GM12878 (cell line): ENCODE measurements at regions not wholly inside any gene's neighbourhood (a gene's known extent, or its start where the extent isn't known, plus 50 kb on each side); places are given as distances from the start of the nearest gene placed in this dataset.

ENCODE experiments used
- ATAC-seq: fragments of 200-7000 bp; cut with Tn5 transposase; 3 replicates; pipeline ENCODE4 v1.9.1; 2020; ENCODE audit warnings: mild to moderate bottlenecking, moderate library complexity
- BruUV-seq: library from RNA; stranded (reverse); fragments of 400-500 nt; replicated peaks from 2 replicates; lab custom pipeline; 2021; lab: Mats Ljungman, UMichigan
- CTCF ChIA-PET: fragments of 300-600 bp; sonication (Branson Sonifier 250); formaldehyde crosslinking; extraction: SDS; loops from one replicate; lab custom pipeline; 2021; ENCODE audit warnings: inconsistent platforms; lab: Yijun Ruan, JAX
- POLR2A ChIA-PET: fragments of 350-600 bp; formaldehyde crosslinking; extraction: SDS; loops from one replicate; lab custom pipeline; 2021; ENCODE audit warnings: inconsistent platforms; lab: Charles Lee
- RAD21 ChIA-PET: fragments of 300-600 bp; sonication (Branson Sonifier 250); formaldehyde crosslinking; loops from one replicate; lab custom pipeline; 2023; ENCODE audit warnings: antibody characterized with exemption; ENCODE audit not compliant: unreplicated experiment; lab: Charles Lee
- SMC1A ChIA-PET: fragments of 300-600 bp; sonication (Branson Sonifier 250); formaldehyde crosslinking; loops from one replicate; lab custom pipeline; 2023; ENCODE audit not compliant: unreplicated experiment, uncharacterized antibody; lab: Charles Lee
- DNase-seq: peaks from one replicate; pipeline ENCODE4 v3.0.0-alpha.2; 2011; ENCODE audit warnings: low read depth, low spot score
- FAIRE-seq: peaks from 3 replicates; lab custom pipeline; 2011; peaks lifted over from hg19 to GRCh38; lab: Jason Lieb, UNC
- H2AFZ ChIP-seq: 2 replicates; pipeline ENCODE4 v1.6.0; 2011; ENCODE audit warnings: low read depth, low read length, control low read depth; ENCODE audit not compliant: control insufficient read depth
- H3K27ac ChIP-seq: 2 replicates; pipeline ENCODE4 v1.5.1; 2011; ENCODE audit warnings: control low read depth; ENCODE audit not compliant: control insufficient read depth, insufficient read depth
- H3K27me3 ChIP-seq, 2 experiments: replicated peaks in 1 of 2; 2 replicates each; pipeline versions ENCODE4 v1.6.0 to v1.6.1; 2011; ENCODE audit warnings: low read length in 1 of 2; ENCODE audit not compliant: control insufficient read depth in 2 of 2, insufficient read depth in 2 of 2
- H3K36me3 ChIP-seq, 2 experiments: 2 replicates each; pipeline ENCODE4 v1.5.1; 2011; ENCODE audit warnings: low read length in 1 of 2; ENCODE audit not compliant: control insufficient read depth in 2 of 2, insufficient read depth in 2 of 2
- H3K4me1 ChIP-seq: 2 replicates; pipeline ENCODE4 v1.6.1; 2011; ENCODE audit warnings: mild to moderate bottlenecking, low read length, moderate library complexity, mixed read lengths; ENCODE audit not compliant: control insufficient read depth, insufficient read depth
- H3K4me2 ChIP-seq: 2 replicates; pipeline ENCODE4 v1.6.0; 2011; ENCODE audit warnings: control low read depth; ENCODE audit not compliant: control insufficient read depth, insufficient read depth
- H3K4me3 ChIP-seq: fragments of 200-600 bp; sonication (generic); 2 replicates; pipeline ENCODE4 v1.5.1; 2016
- H3K79me2 ChIP-seq: 2 replicates; pipeline ENCODE4 v1.6.0; 2011; ENCODE audit warnings: low read length; ENCODE audit not compliant: control insufficient read depth, insufficient read depth
- H3K9ac ChIP-seq: 2 replicates; pipeline ENCODE4 v1.8.0; 2011; ENCODE audit warnings: low read length, control low read depth, mixed read lengths; ENCODE audit not compliant: control insufficient read depth, insufficient read depth
- H3K9me3 ChIP-seq: replicated peaks from 3 replicates; pipeline ENCODE4 v1.5.1; 2011; ENCODE audit warnings: mild to moderate bottlenecking, low read length; ENCODE audit not compliant: control insufficient read depth, insufficient read depth
- H4K20me1 ChIP-seq: 2 replicates; pipeline ENCODE4 v1.6.0; 2011; ENCODE audit not compliant: control insufficient read depth, insufficient read depth
- BCL11A ChIP-seq: IDR thresholded peaks from 2 replicates; pipeline ENCODE4 v1.6.1; 2011; ENCODE audit warnings: low read depth, low read length
- CBX5 ChIP-seq: sonication (generic); IDR thresholded peaks from 2 replicates; pipeline ENCODE4 v1.6.1; 2016; ENCODE audit warnings: low read depth, moderate library complexity, mild to moderate bottlenecking, inconsistent platforms
- CHD2 ChIP-seq: IDR thresholded peaks from 2 replicates; pipeline ENCODE4 v1.6.1; 2011; ENCODE audit warnings: low read depth, low read length, improper control_type of control experiment, borderline replicate concordance
- FOXK2 ChIP-seq: fragments of 450-650 bp; IDR thresholded peaks from 2 replicates; pipeline ENCODE4 v1.6.1; 2017; ENCODE audit warnings: mild to moderate bottlenecking, moderate library complexity
- GATAD2B ChIP-seq: fragments of 450-650 bp; conservative IDR thresholded peaks from 2 replicates; pipeline ENCODE4 v1.6.1; 2017; ENCODE audit warnings: low read depth, mild to moderate bottlenecking, moderate library complexity
- MEF2B ChIP-seq: fragments of 450-650 bp; IDR thresholded peaks from 2 replicates; pipeline ENCODE4 v1.6.1; 2018; ENCODE audit warnings: mild to moderate bottlenecking, moderate library complexity; ENCODE audit not compliant: partially characterized antibody, poor library complexity, severe bottlenecking
- MYC ChIP-seq: IDR thresholded peaks from 2 replicates; pipeline ENCODE4 v1.6.1; 2011; ENCODE audit warnings: mild to moderate bottlenecking, low read length, moderate library complexity, inconsistent platforms; ENCODE audit not compliant: insufficient read depth, insufficient replicate concordance, insufficient read length, severe bottlenecking
- NR2C2 ChIP-seq: IDR thresholded peaks from 2 replicates; pipeline ENCODE4 v1.6.1; 2011; ENCODE audit warnings: borderline replicate concordance, low read depth; ENCODE audit not compliant: control insufficient read depth, insufficient read length
- NRF1 ChIP-seq: conservative IDR thresholded peaks from 2 replicates; pipeline ENCODE4 v1.6.1; 2011; ENCODE audit warnings: mild to moderate bottlenecking, low read depth, low read length, improper control_type of control experiment
- POLR2A ChIP-seq: IDR thresholded peaks from 2 replicates; pipeline ENCODE4 v1.6.1; 2011; ENCODE audit warnings: low read depth, mild to moderate bottlenecking, low read length
- RAD21 ChIP-seq: IDR thresholded peaks from 2 replicates; pipeline ENCODE4 v1.6.1; 2011; ENCODE audit warnings: mild to moderate bottlenecking, low read depth, low read length, moderate library complexity; ENCODE audit not compliant: insufficient read depth
- SIN3A ChIP-seq: IDR thresholded peaks from 2 replicates; pipeline ENCODE4 v1.6.1; 2012; ENCODE audit warnings: low read depth, low read length, improper control_type of control experiment
- SMC3 ChIP-seq: IDR thresholded peaks from 2 replicates; pipeline ENCODE4 v1.6.1; 2011; ENCODE audit warnings: low read length, improper control_type of control experiment, borderline replicate concordance
- SRF ChIP-seq, 2 experiments: IDR thresholded peaks; 2 replicates each; pipeline ENCODE4 v1.6.1; 2011; ENCODE audit warnings: low read depth in 2 of 2, low read length in 2 of 2, mild to moderate bottlenecking in 1 of 2, moderate library complexity in 1 of 2
- TCF7 ChIP-seq: IDR thresholded peaks from 2 replicates; pipeline ENCODE4 v1.6.1; 2014; ENCODE audit warnings: antibody characterized with exemption, borderline replicate concordance
- WGBS: methylation state at CpG from one replicate; pipeline ENCODE4 v1.1.6; 2016; ENCODE audit warnings: low lambda C conversion rate; ENCODE audit not compliant: insufficient replicate concordance, insufficient coverage; ENCODE audit errors: missing lambda C conversion rate; 5-methylcytosine and 5-hydroxymethylcytosine counted together
- in situ Hi-C: fragments of 300-500 bp; cut with MboI; formaldehyde crosslinking; loops from 9 replicates; pipeline ENCODE4 v1.14.3; 2018; ENCODE audit warnings: mixed read lengths
- intact Hi-C: fragments of 100-400 bp; cut with micrococcal nuclease; formaldehyde crosslinking; loops from one replicate; pipeline ENCODE4 v1.14.2; 2022; ENCODE audit not compliant: unreplicated experiment
- TF ChIP-seq, protein P1 (sequence below): fragments of 450-650 bp; IDR thresholded peaks from 2 replicates; pipeline ENCODE4 v1.6.1; 2017; ENCODE audit warnings: mild to moderate bottlenecking, moderate library complexity
- TF ChIP-seq, protein P2 (sequence below): fragments of 450-650 bp; formaldehyde crosslinking; IDR thresholded peaks from 2 replicates; pipeline ENCODE4 v1.4.0; 2022; ENCODE audit warnings: mild to moderate bottlenecking, moderate library complexity

DNA sequence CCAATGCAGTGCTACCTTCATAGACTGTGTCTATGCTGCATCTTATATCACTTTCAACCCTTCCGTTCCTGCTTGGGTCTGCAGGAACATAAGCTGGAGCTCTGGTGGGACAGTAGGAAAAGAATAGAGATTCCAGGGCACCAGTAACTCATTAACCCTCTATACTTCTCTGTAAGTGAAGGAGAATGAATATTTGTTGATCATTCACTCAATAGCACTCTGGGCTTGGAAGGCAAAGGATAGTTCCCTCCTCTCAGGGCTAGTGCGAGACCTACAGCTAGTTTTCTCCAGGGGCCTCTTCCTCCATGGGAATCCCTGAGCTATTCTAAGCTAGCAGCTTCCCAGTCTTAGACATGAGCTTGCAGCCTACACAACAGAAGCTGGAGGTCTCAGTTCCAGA lies 84.7 kb downstream of the BMP4 start (continued):
- TF ChIP-seq CHD2 (no peak), RAD21 (no peak), POLR2A (no peak), NR2C2 (no peak), MEF2B (no peak), BCL11A (no peak)
- TF ChIP-seq, protein P1, sequence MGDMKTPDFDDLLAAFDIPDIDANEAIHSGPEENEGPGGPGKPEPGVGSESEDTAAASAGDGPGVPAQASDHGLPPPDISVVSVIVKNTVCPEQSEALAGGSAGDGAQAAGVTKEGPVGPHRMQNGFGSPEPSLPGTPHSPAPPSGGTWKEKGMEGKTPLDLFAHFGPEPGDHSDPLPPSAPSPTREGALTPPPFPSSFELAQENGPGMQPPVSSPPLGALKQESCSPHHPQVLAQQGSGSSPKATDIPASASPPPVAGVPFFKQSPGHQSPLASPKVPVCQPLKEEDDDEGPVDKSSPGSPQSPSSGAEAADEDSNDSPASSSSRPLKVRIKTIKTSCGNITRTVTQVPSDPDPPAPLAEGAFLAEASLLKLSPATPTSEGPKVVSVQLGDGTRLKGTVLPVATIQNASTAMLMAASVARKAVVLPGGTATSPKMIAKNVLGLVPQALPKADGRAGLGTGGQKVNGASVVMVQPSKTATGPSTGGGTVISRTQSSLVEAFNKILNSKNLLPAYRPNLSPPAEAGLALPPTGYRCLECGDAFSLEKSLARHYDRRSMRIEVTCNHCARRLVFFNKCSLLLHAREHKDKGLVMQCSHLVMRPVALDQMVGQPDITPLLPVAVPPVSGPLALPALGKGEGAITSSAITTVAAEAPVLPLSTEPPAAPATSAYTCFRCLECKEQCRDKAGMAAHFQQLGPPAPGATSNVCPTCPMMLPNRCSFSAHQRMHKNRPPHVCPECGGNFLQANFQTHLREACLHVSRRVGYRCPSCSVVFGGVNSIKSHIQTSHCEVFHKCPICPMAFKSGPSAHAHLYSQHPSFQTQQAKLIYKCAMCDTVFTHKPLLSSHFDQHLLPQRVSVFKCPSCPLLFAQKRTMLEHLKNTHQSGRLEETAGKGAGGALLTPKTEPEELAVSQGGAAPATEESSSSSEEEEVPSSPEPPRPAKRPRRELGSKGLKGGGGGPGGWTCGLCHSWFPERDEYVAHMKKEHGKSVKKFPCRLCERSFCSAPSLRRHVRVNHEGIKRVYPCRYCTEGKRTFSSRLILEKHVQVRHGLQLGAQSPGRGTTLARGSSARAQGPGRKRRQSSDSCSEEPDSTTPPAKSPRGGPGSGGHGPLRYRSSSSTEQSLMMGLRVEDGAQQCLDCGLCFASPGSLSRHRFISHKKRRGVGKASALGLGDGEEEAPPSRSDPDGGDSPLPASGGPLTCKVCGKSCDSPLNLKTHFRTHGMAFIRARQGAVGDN = no peak
- TF ChIP-seq, all 136 proteins: peak for 0

DNA sequence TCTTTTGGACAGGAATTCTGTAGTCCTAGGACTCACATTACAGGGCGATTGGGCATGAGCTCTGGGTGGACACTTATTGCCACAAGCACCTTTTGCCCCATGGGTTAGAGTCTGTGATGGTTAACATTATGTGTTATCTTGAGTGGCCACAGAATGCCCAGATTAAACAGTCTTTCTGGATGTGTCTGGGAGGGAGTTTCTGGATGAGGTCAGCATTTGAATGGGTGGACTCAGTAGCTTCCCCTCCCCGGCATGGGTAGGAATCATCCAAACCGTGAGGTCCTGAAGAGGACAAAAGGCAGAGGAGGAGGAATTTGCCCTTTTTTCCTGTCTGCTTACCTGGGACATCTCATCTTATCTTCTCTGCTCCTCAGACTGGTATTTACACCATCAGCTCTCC lies 85.6 kb downstream of the BMP4 start:
- ChIA-PET SMC1A (no interaction called here), CTCF (no interaction called here), POLR2A (no interaction called here), RAD21 (no interaction called here)
- no TSS peak for BruUV-seq
- Histone ChIP-seq H3K4me2 (no peak overlapping the region), H3K9ac (no peak overlapping the region), H3K4me3 (no peak overlapping the region), H3K27ac (no peak overlapping the region), H3K27me3 (no peaks in the 10 kb centered on the region), H3K36me3 (no peaks in the 10 kb centered on the region), H2AFZ (no peak overlapping the region), H3K79me2 (no peaks in the 10 kb centered on the region), H4K20me1 (no peaks in the 10 kb centered on the region), H3K9me3 (no peaks in the 10 kb centered on the region; the same call in 2 of the 3 replicates), H3K4me1 (peaks cover 4% of the 10 kb centered on the region; the same call in 1 of the 2 replicates)
- no peak for DNase-seq
- intact Hi-C loops (no loop called here), in situ Hi-C loops (no loop called here)
- FAIRE-seq = no peak
- no peak for ATAC-seq
- whole genome bisulfite sequencing = 2% methylated on average over 3 of the region's 3 CpGs
- no peak for TF ChIP-seq NR2C2
- no peak for TF ChIP-seq SIN3A
- no peak for TF ChIP-seq SMC3
- TF ChIP-seq CBX5 = no peak
- TF ChIP-seq NRF1 = no peak
- TF ChIP-seq, protein P2, sequence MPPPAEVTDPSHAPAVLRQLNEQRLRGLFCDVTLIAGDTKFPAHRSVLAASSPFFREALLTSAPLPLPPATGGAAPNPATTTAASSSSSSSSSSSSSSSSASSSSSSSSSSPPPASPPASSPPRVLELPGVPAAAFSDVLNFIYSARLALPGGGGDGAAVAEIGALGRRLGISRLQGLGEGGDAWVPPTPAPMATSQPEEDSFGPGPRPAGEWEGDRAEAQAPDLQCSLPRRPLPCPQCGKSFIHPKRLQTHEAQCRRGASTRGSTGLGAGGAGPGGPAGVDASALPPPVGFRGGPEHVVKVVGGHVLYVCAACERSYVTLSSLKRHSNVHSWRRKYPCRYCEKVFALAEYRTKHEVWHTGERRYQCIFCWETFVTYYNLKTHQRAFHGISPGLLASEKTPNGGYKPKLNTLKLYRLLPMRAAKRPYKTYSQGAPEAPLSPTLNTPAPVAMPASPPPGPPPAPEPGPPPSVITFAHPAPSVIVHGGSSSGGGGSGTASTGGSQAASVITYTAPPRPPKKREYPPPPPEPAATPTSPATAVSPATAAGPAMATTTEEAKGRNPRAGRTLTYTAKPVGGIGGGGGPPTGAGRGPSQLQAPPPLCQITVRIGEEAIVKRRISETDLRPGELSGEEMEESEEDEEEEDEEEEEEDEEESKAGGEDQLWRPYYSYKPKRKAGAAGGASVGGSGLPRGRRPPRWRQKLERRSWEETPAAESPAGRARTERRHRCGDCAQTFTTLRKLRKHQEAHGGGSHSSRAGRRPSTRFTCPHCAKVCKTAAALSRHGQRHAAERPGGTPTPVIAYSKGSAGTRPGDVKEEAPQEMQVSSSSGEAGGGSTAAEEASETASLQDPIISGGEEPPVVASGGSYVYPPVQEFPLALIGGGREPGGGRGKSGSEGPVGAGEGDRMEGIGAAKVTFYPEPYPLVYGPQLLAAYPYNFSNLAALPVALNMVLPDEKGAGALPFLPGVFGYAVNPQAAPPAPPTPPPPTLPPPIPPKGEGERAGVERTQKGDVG (CRISPR knock-in tag) = no peak
- TF ChIP-seq GATAD2B = no peak
- TF ChIP-seq FOXK2 = no peak
- TF ChIP-seq MYC = no peak
- TF ChIP-seq TCF7 = no peak
- TF ChIP-seq SRF (IDR thresholded peaks at IDR 0.05; ENCODE audit: low read depth in 2 of 2, low read length in 2 of 2) = no peak
